ENCODE measurements at regions not wholly inside any gene's neighbourhood (a gene's known extent, or its start where the extent isn't known, plus 50 kb on each side); places are given as distances from the start of the nearest gene placed in this dataset.

- no peak overlapping the region for H3K4me3 ChIP-seq
- no peak for TF ChIP-seq POLR2A (IDR thresholded peaks at IDR 0.05)
- TF ChIP-seq EP300 (IDR thresholded peaks at IDR 0.05) = no peak
- TF ChIP-seq CTCF (IDR thresholded peaks at IDR 0.05) = no peak
- no peaks in the 10 kb centered on the region for H3K36me3 ChIP-seq
- WGBS, 3 donors = 70 to 84% (median 77%) methylated on average over 6 of the region's 6 CpGs
- intact Hi-C loops (cut with DNase I) = no loop called here
- no peaks in the 10 kb centered on the region for H3K27me3 ChIP-seq
- no peak for DNase-seq
- H3K9me3 ChIP-seq = no peaks in the 10 kb centered on the region
- no peak overlapping the region for H3K27ac ChIP-seq
- H3K4me1 ChIP-seq (ENCODE audit: insufficient read depth) = no peaks in the 10 kb centered on the region
Measured at GRCh38 chr1:29642519-29642918, 406.2 kb downstream of the PTPRU start.

- no peak overlapping the region for H3K4me3 ChIP-seq
- H3K27me3 ChIP-seq = no peaks in the 10 kb centered on the region
- intact Hi-C loops (cut with DNase I) = no loop called here
- no peaks in the 10 kb centered on the region for H3K36me3 ChIP-seq
- H3K9me3 ChIP-seq = no peaks in the 10 kb centered on the region
- H3K27ac ChIP-seq = no peak overlapping the region
- DNase-seq = no peak
- TF ChIP-seq POLR2A (IDR thresholded peaks at IDR 0.05) (no peak), CTCF (IDR thresholded peaks at IDR 0.05) (no peak), EP300 (IDR thresholded peaks at IDR 0.05) (no peak)
- 34 to 39% (median 35%) methylated on average over 2 to 3 of the region's 3 CpGs for WGBS, 3 donors
- H3K4me1 ChIP-seq (ENCODE audit: insufficient read depth) = no peaks in the 10 kb centered on the region
Measured at GRCh38 chr1:29641921-29642320, 405.6 kb downstream of the PTPRU start.

- H3K9me3 ChIP-seq = no peaks in the 10 kb centered on the region
- no peak overlapping the region for H3K27ac ChIP-seq
- H3K36me3 ChIP-seq = no peaks in the 10 kb centered on the region
- TF ChIP-seq CTCF (IDR thresholded peaks at IDR 0.05) (no peak), EP300 (IDR thresholded peaks at IDR 0.05) (no peak), POLR2A (IDR thresholded peaks at IDR 0.05) (no peak)
- intact Hi-C loops (cut with DNase I) = no loop called here
- 74 to 85% (median 79%) methylated on average over 4 of the region's 4 CpGs for WGBS, 3 donors
- DNase-seq = no peak
- no peaks in the 10 kb centered on the region for H3K27me3 ChIP-seq
- no peaks in the 10 kb centered on the region for H3K4me1 ChIP-seq (ENCODE audit: insufficient read depth)
- H3K4me3 ChIP-seq = no peak overlapping the region
Measured at GRCh38 chr1:29640428-29640785, 404.1 kb downstream of the PTPRU start.

- H3K36me3 ChIP-seq = no peaks in the 10 kb centered on the region
- TF ChIP-seq CTCF (IDR thresholded peaks at IDR 0.05) (no peak), POLR2A (IDR thresholded peaks at IDR 0.05) (no peak), EP300 (IDR thresholded peaks at IDR 0.05) (no peak)
- WGBS, 3 donors = 83 to 85% (median 84%) methylated on average over 15 of the region's 15 CpGs
- DNase-seq = no peak
- intact Hi-C loops (cut with DNase I) = no loop called here
- no peak overlapping the region for H3K27ac ChIP-seq
- H3K4me3 ChIP-seq = no peak overlapping the region
- H3K4me1 ChIP-seq (ENCODE audit: insufficient read depth) = no peaks in the 10 kb centered on the region
- no peaks in the 10 kb centered on the region for H3K27me3 ChIP-seq
- no peaks in the 10 kb centered on the region for H3K9me3 ChIP-seq
Measured at GRCh38 chr1:29639741-29640427, 403.6 kb downstream of the PTPRU start.

Data from ovary (tissue), 7 donors.